GM12878 (cell line): ENCODE measurements at regions not wholly inside any gene's neighbourhood (a gene's known extent, or its start where the extent isn't known, plus 50 kb on each side); places are given as distances from the start of the nearest gene placed in this dataset.
"Not testable (repeated sequence)": the region's sequence is repeated elsewhere in the genome, so short reads cannot be mapped to it uniquely, and the experiment has no call there.

Experiments used
- ATAC-seq: fragments of 200-7000 bp; cut with Tn5 transposase; 3 replicates; pipeline ENCODE4 v1.9.1; 2020; ENCODE audit warnings: mild to moderate bottlenecking, moderate library complexity
- BruUV-seq: library from RNA; stranded (reverse); fragments of 400-500 nt; replicated peaks from 2 replicates; lab custom pipeline; 2021; lab: Mats Ljungman, UMichigan
- CTCF ChIA-PET: fragments of 300-600 bp; sonication (Branson Sonifier 250); formaldehyde crosslinking; extraction: SDS; loops from one replicate; lab custom pipeline; 2021; ENCODE audit warnings: inconsistent platforms; lab: Yijun Ruan, JAX
- POLR2A ChIA-PET: fragments of 350-600 bp; formaldehyde crosslinking; extraction: SDS; loops from one replicate; lab custom pipeline; 2021; ENCODE audit warnings: inconsistent platforms; lab: Charles Lee
- RAD21 ChIA-PET: fragments of 300-600 bp; sonication (Branson Sonifier 250); formaldehyde crosslinking; loops from one replicate; lab custom pipeline; 2023; ENCODE audit warnings: antibody characterized with exemption; ENCODE audit not compliant: unreplicated experiment; lab: Charles Lee
- SMC1A ChIA-PET: fragments of 300-600 bp; sonication (Branson Sonifier 250); formaldehyde crosslinking; loops from one replicate; lab custom pipeline; 2023; ENCODE audit not compliant: unreplicated experiment, uncharacterized antibody; lab: Charles Lee
- DNase-seq: peaks from one replicate; pipeline ENCODE4 v3.0.0-alpha.2; 2011; ENCODE audit warnings: low read depth, low spot score
- FAIRE-seq: peaks from 3 replicates; lab custom pipeline; 2011; peaks lifted over from hg19 to GRCh38; lab: Jason Lieb, UNC
- H2AFZ ChIP-seq: 2 replicates; pipeline ENCODE4 v1.6.0; 2011; ENCODE audit warnings: low read depth, low read length, control low read depth; ENCODE audit not compliant: control insufficient read depth
- H3K27ac ChIP-seq: 2 replicates; pipeline ENCODE4 v1.5.1; 2011; ENCODE audit warnings: control low read depth; ENCODE audit not compliant: control insufficient read depth, insufficient read depth
- H3K27me3 ChIP-seq, 2 experiments: replicated peaks in 1 of 2; 2 replicates each; pipeline versions ENCODE4 v1.6.0 to v1.6.1; 2011; ENCODE audit warnings: low read length in 1 of 2; ENCODE audit not compliant: control insufficient read depth in 2 of 2, insufficient read depth in 2 of 2
- H3K36me3 ChIP-seq, 2 experiments: 2 replicates each; pipeline ENCODE4 v1.5.1; 2011; ENCODE audit warnings: low read length in 1 of 2; ENCODE audit not compliant: control insufficient read depth in 2 of 2, insufficient read depth in 2 of 2
- H3K4me1 ChIP-seq: 2 replicates; pipeline ENCODE4 v1.6.1; 2011; ENCODE audit warnings: mild to moderate bottlenecking, low read length, moderate library complexity, mixed read lengths; ENCODE audit not compliant: control insufficient read depth, insufficient read depth
- H3K4me2 ChIP-seq: 2 replicates; pipeline ENCODE4 v1.6.0; 2011; ENCODE audit warnings: control low read depth; ENCODE audit not compliant: control insufficient read depth, insufficient read depth
- H3K4me3 ChIP-seq: fragments of 200-600 bp; sonication (generic); 2 replicates; pipeline ENCODE4 v1.5.1; 2016
- H3K79me2 ChIP-seq: 2 replicates; pipeline ENCODE4 v1.6.0; 2011; ENCODE audit warnings: low read length; ENCODE audit not compliant: control insufficient read depth, insufficient read depth
- H3K9ac ChIP-seq: 2 replicates; pipeline ENCODE4 v1.8.0; 2011; ENCODE audit warnings: low read length, control low read depth, mixed read lengths; ENCODE audit not compliant: control insufficient read depth, insufficient read depth
- H3K9me3 ChIP-seq: replicated peaks from 3 replicates; pipeline ENCODE4 v1.5.1; 2011; ENCODE audit warnings: mild to moderate bottlenecking, low read length; ENCODE audit not compliant: control insufficient read depth, insufficient read depth
- H4K20me1 ChIP-seq: 2 replicates; pipeline ENCODE4 v1.6.0; 2011; ENCODE audit not compliant: control insufficient read depth, insufficient read depth
- MEF2A ChIP-seq: IDR thresholded peaks from 2 replicates; pipeline ENCODE4 v1.6.1; 2011; ENCODE audit warnings: low read depth, mild to moderate bottlenecking, low read length, moderate library complexity; ENCODE audit not compliant: insufficient read depth
- POU2F2 ChIP-seq: IDR thresholded peaks from 3 replicates; pipeline ENCODE4 v1.6.1; 2011; ENCODE audit warnings: low read depth, mild to moderate bottlenecking, low read length, borderline replicate concordance
- WGBS: methylation state at CpG from one replicate; pipeline ENCODE4 v1.1.6; 2016; ENCODE audit warnings: low lambda C conversion rate; ENCODE audit not compliant: insufficient replicate concordance, insufficient coverage; ENCODE audit errors: missing lambda C conversion rate; 5-methylcytosine and 5-hydroxymethylcytosine counted together
- in situ Hi-C: fragments of 300-500 bp; cut with MboI; formaldehyde crosslinking; loops from 9 replicates; pipeline ENCODE4 v1.14.3; 2018; ENCODE audit warnings: mixed read lengths
- intact Hi-C: fragments of 100-400 bp; cut with micrococcal nuclease; formaldehyde crosslinking; loops from one replicate; pipeline ENCODE4 v1.14.2; 2022; ENCODE audit not compliant: unreplicated experiment

DNA sequence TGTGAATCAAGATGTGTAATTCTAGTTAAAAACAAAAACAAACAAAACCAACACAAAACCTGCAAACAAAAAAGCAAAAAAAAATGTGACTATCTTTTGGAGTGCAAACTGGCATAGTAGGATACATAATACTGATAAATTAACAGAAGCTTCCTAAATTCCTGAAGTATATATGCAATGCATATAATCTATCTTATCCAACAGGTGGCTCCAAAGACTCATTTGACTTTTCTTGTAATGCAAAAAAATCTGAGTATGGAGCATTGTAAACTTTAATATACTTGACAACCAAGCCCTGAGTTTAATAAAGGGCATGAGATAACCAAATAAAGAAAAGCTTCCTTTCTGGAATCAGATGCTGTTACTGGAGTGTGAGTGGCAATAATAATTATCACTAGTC lies 1003.6 kb downstream of the FSCB start:
- Histone ChIP-seq H3K9me3 (no peaks in the 10 kb centered on the region), H3K79me2 (no peaks in the 10 kb centered on the region), H3K4me1 (no peaks in the 10 kb centered on the region), H3K27me3 (no peaks in the 10 kb centered on the region), H4K20me1 (no peaks in the 10 kb centered on the region), H3K4me3 (no peak overlapping the region), H3K4me2 (no peak overlapping the region), H3K36me3 (no peaks in the 10 kb centered on the region), H3K27ac (no peak overlapping the region), H2AFZ (no peak overlapping the region), H3K9ac (no peak overlapping the region)
- no peak for TF ChIP-seq POU2F2
- TF ChIP-seq MEF2A = no peak
- ATAC-seq = no peak
- DNase-seq = no peak
- RAD21 ChIA-PET = no interaction called here
- SMC1A ChIA-PET = no interaction called here
- in situ Hi-C loops = no loop called here
- POLR2A ChIA-PET = no interaction called here
- FAIRE-seq = no peak
- intact Hi-C loops = no loop called here
- CTCF ChIA-PET = no interaction called here
- no TSS peak for BruUV-seq

DNA sequence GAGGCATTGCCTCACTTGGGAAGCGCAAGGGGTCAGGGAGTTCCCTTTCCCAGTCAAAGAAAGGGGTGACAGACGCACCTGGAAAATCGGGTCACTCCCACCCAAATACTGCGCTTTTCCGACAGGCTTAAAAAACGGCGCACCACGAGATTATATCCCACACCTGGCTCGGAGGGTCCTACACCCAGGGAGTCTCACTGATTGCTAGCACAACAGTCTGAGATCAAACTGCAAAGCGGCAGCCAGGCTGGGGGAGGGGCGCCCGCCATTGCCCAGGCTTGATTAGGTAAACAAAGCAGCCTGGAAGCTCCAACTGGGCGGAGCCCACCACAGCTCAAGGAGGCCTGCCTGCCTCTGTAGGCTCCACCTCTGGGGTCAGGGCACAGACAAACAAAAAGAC lies 1014.7 kb downstream of the FSCB start:
- H3K36me3 ChIP-seq = not testable (repeated sequence)

More for the DNA sequence above, 1014.7 kb downstream of the FSCB start:
- in situ Hi-C loops, BruUV-seq, H3K4me3 ChIP-seq, FAIRE-seq, CTCF ChIA-PET, H3K27ac ChIP-seq, H2AFZ ChIP-seq, H3K79me2 ChIP-seq, H4K20me1 ChIP-seq, H3K4me2 ChIP-seq, H3K27me3 ChIP-seq, SMC1A ChIA-PET, ATAC-seq, H3K4me1 ChIP-seq, H3K9ac ChIP-seq, POLR2A ChIA-PET, H3K9me3 ChIP-seq, RAD21 ChIA-PET, DNase-seq, intact Hi-C loops: not testable (repeated sequence)
- 63% methylated on average over 12 of the region's 13 CpGs for WGBS
